OCI-LY1 (cell line): ENCODE measurements at regions not wholly inside any gene's neighbourhood (a gene's known extent, or its start where the extent isn't known, plus 50 kb on each side); places are given as distances from the start of the nearest gene placed in this dataset.

Experiments
- H2AFZ ChIP-seq: fragments of 200-600 bp; sonication (generic), shearing (Covaris generic); 2 replicates; pipeline ENCODE4 v1.6.0; 2014; ENCODE audit warnings: antibody characterized with exemption, mild to moderate bottlenecking, low read length
- H3F3A ChIP-seq: fragments of 200-600 bp; sonication (generic), shearing (Covaris generic); 2 replicates; pipeline ENCODE4 v1.6.0; 2014; ENCODE audit warnings: mild to moderate bottlenecking, antibody characterized with exemption, low read length, moderate library complexity; ENCODE audit not compliant: insufficient read depth
- H3K27ac ChIP-seq: fragments of 200-600 bp; sonication (generic); 2 replicates; pipeline ENCODE4 v1.5.1; 2014; ENCODE audit warnings: low read length, mixed run types, mild to moderate bottlenecking, low read depth; ENCODE audit not compliant: poor library complexity, severe bottlenecking
- H3K27me3 ChIP-seq: fragments of 200-600 bp; sonication (generic); 2 replicates; pipeline ENCODE4 v1.6.0; 2014; ENCODE audit warnings: antibody characterized with exemption, mild to moderate bottlenecking, low read length, moderate library complexity; ENCODE audit not compliant: insufficient read depth
- H3K36me3 ChIP-seq: fragments of 200-600 bp; sonication (generic); 2 replicates; pipeline ENCODE4 v1.6.1; 2014; ENCODE audit warnings: mild to moderate bottlenecking, antibody characterized with exemption, low read length, moderate library complexity, mixed read lengths; ENCODE audit not compliant: insufficient read depth
- H3K4me1 ChIP-seq: fragments of 200-600 bp; sonication (generic); 2 replicates; pipeline ENCODE4 v1.5.1; 2014; ENCODE audit warnings: mild to moderate bottlenecking, low read length, moderate library complexity; ENCODE audit not compliant: insufficient read depth, severe bottlenecking
- H3K4me2 ChIP-seq: fragments of 200-600 bp; sonication (generic), shearing (Covaris generic); 2 replicates; pipeline ENCODE4 v1.6.1; 2014; ENCODE audit warnings: low read length
- H3K4me3 ChIP-seq: fragments of 200-600 bp; sonication (generic); 2 replicates; pipeline ENCODE4 v1.5.1; 2014; ENCODE audit warnings: low read length, low read depth, mild to moderate bottlenecking, mixed read lengths; ENCODE audit not compliant: poor library complexity, severe bottlenecking
- H3K79me2 ChIP-seq: fragments of 200-600 bp; shearing (Covaris generic); 2 replicates; pipeline ENCODE4 v1.6.1; 2016; ENCODE audit warnings: mixed run types, low read length, mixed read lengths; ENCODE audit not compliant: insufficient read depth
- H3K9ac ChIP-seq: fragments of 200-600 bp; sonication (generic), shearing (Covaris generic); 2 replicates; pipeline ENCODE4 v1.6.1; 2014; ENCODE audit warnings: mild to moderate bottlenecking, low read length, mixed read lengths
- H3K9me2 ChIP-seq: fragments of 200-600 bp; sonication (generic), shearing (Covaris generic); 2 replicates; pipeline ENCODE4 v1.6.1; 2014; ENCODE audit warnings: low read depth, mild to moderate bottlenecking, low read length, mixed read lengths
- H3K9me3 ChIP-seq: fragments of 200-600 bp; shearing (Covaris generic); 2 replicates; pipeline ENCODE4 v1.6.1; 2014; ENCODE audit warnings: low read length, mixed read lengths
- H4K20me1 ChIP-seq: fragments of 200-600 bp; sonication (generic), shearing (Covaris generic); 2 replicates; pipeline ENCODE4 v1.6.0; 2016; ENCODE audit warnings: mild to moderate bottlenecking, low read length; ENCODE audit not compliant: insufficient read depth
- CTCF ChIP-seq: fragments of 200-600 bp; sonication (generic), shearing (Covaris generic); IDR thresholded peaks from 2 replicates; pipeline ENCODE4 v1.5.1; 2017; ENCODE audit warnings: mild to moderate bottlenecking, antibody characterized with exemption, low read length, moderate library complexity, mixed read lengths
- EZH2 ChIP-seq: fragments of 200-600 bp; sonication (generic), shearing (Covaris generic); IDR thresholded peaks from 2 replicates; pipeline ENCODE4 v1.8.0; 2017; ENCODE audit warnings: borderline replicate concordance, mixed run types, mild to moderate bottlenecking, antibody characterized with exemption, low read length, moderate library complexity, mixed read lengths

GRCh38 chr14:54186821-54187763 is 209.7 kb upstream of the CDKN3 start:
- Histone ChIP-seq H3K4me2 (no peak overlapping the region), H3K9me3 (no peaks in the 10 kb centered on the region), H3K4me3 (no peak overlapping the region), H3K36me3 (no peaks in the 10 kb centered on the region), H3K9me2 (no peaks in the 10 kb centered on the region), H3K27ac (no peak overlapping the region), H3K27me3 (no peaks in the 10 kb centered on the region), H3K9ac (no peak overlapping the region), H3K4me1 (no peaks in the 10 kb centered on the region), H2AFZ (no peak overlapping the region), H3K79me2 (no peaks in the 10 kb centered on the region), H4K20me1 (no peaks in the 10 kb centered on the region), H3F3A (no peaks in the 10 kb centered on the region)
- TF ChIP-seq CTCF (no peak), EZH2 (no peak)

DNA sequence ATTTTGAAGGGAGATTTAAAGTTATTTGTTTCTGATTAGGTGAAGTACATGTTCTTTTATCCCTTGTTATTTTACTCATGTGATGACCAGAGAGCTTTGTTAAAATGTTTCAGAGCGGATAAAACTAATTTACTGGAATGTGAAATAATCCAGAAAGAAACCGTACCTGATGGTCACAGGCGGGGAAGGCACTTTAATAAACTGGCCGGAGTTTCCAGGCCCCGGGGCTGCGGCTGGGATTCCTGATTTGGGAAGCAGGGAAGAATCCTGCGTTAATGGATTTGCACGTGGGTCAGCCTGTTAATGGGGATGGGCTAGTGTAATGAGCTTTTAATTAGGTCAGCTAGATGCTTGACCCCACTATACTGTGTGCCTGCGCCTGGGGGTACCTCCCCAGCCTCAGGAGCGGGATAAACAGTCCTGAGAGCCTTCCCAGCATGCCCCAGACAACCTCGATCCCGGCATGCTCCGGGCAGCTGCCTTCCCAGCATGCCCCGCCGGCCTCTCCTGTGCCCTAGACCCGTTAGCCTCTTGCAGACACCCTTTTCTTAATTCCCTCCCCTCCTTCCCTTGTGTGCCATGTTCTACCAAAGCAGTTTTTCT is 208.6 kb upstream of the CDKN3 start:
- H3K79me2 ChIP-seq, result no peaks in the 10 kb centered on the region
- no peaks in the 10 kb centered on the region for H3K27me3 ChIP-seq
- no peak overlapping the region for H3K4me2 ChIP-seq

DNA sequence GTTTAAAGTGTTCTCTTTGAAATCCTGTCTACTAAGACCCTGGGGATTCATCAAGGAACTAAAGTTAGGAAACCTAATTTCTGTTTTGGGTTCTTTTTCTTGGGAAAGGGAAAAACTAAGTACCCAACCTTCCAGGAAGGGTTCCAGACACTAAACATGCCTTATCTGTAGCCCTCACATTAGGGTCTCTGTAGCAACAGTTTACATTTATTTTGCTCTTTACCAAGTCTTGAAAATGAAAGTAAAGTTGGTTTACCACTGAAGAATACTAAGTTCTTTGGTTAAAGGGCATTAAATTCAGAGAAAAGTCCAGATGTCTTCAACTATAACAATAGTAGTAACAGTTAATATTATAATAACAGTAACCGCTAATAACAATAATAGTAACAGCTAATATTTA is 207.5 kb upstream of the CDKN3 start:
- Histone ChIP-seq H3K27me3 (no peaks in the 10 kb centered on the region), H3K4me3 (no peak overlapping the region), H3F3A (no peaks in the 10 kb centered on the region), H3K4me1 (no peaks in the 10 kb centered on the region), H3K9ac (no peak overlapping the region), H3K9me2 (no peaks in the 10 kb centered on the region), H3K36me3 (no peaks in the 10 kb centered on the region), H3K79me2 (no peaks in the 10 kb centered on the region), H3K4me2 (no peak overlapping the region), H3K27ac (no peak overlapping the region), H2AFZ (no peak overlapping the region), H4K20me1 (no peaks in the 10 kb centered on the region), H3K9me3 (no peaks in the 10 kb centered on the region)
- TF ChIP-seq CTCF (no peak), EZH2 (no peak)

More for the DNA sequence above, 208.6 kb upstream of the CDKN3 start:
- no peaks in the 10 kb centered on the region for H3F3A ChIP-seq
- H3K9me2 ChIP-seq, result no peaks in the 10 kb centered on the region
- H3K9ac ChIP-seq, result no peak overlapping the region
- H3K36me3 ChIP-seq, result no peaks in the 10 kb centered on the region
- H3K27ac ChIP-seq, result no peak overlapping the region
- H3K9me3 ChIP-seq, result no peaks in the 10 kb centered on the region
- no peak overlapping the region for H3K4me3 ChIP-seq
- no peaks in the 10 kb centered on the region for H3K4me1 ChIP-seq
- H4K20me1 ChIP-seq, result no peaks in the 10 kb centered on the region
- no peak overlapping the region for H2AFZ ChIP-seq
- TF ChIP-seq EZH2 (no peak), CTCF (no peak)
